ENCODE measurements at regions not wholly inside any gene's neighbourhood (a gene's known extent, or its start where the extent isn't known, plus 50 kb on each side); places are given as distances from the start of the nearest gene placed in this dataset.

GRCh38 chr16:65829076-65829475 lies 537.4 kb upstream of the CDH5 start:
- TF ChIP-seq CTCF (conservative IDR thresholded peaks at IDR 0.05; ENCODE audit: low read length) (no peak), EZH2phosphoT487 (IDR thresholded peaks at IDR 0.05; ENCODE audit: borderline replicate concordance, low read depth, low read length) (no peak)
